Muscle of leg (tissue), 3 donors: ENCODE measurements at regions not wholly inside any gene's neighbourhood (a gene's known extent, or its start where the extent isn't known, plus 50 kb on each side); places are given as distances from the start of the nearest gene placed in this dataset.
"Not testable (repeated sequence)": the region's sequence is repeated elsewhere in the genome, so short reads cannot be mapped to it uniquely, and the experiment has no call there.

Experiments
- DNase-seq: peaks from one replicate; pipeline ENCODE4 v3.0.0; 2013
- H3K27ac ChIP-seq: one replicate; pipeline ENCODE4 v1.5.1; 2013; ENCODE audit warnings: mild to moderate bottlenecking, low read length, control low read depth
- H3K27me3 ChIP-seq: one replicate; pipeline ENCODE4 v1.6.1; 2013; ENCODE audit warnings: low read length; ENCODE audit not compliant: control insufficient read depth, insufficient read depth
- H3K36me3 ChIP-seq: one replicate; pipeline ENCODE4 v1.6.1; 2013; ENCODE audit warnings: low read length; ENCODE audit not compliant: control insufficient read depth, insufficient read depth
- H3K4me1 ChIP-seq: one replicate; pipeline ENCODE4 v1.6.1; 2013; ENCODE audit warnings: low read length; ENCODE audit not compliant: control insufficient read depth, insufficient read depth
- H3K4me3 ChIP-seq: one replicate; pipeline ENCODE4 v1.5.1; 2013; ENCODE audit warnings: low read length, control low read depth
- H3K9me3 ChIP-seq: replicated peaks from 2 replicates; pipeline ENCODE4 v1.6.1; 2013; ENCODE audit warnings: low read depth, low read length; ENCODE audit not compliant: control insufficient read depth
- WGBS: methylation state at CpG from one replicate; pipeline ENCODE4 v1.1.5; 2013; ENCODE audit warnings: missing lambda C conversion rate; ENCODE audit not compliant: insufficient coverage; 5-methylcytosine and 5-hydroxymethylcytosine counted together

GRCh38 chr2:204156456-204156855 is 219.9 kb downstream of the ICOS start:
- no peak overlapping the region for H3K4me3 ChIP-seq
- DNase-seq, result no peak
- H3K27me3 ChIP-seq, result no peaks in the 10 kb centered on the region
- H3K36me3 ChIP-seq, result no peaks in the 10 kb centered on the region
- peaks cover 2% of the 10 kb centered on the region for H3K4me1 ChIP-seq
- H3K9me3 ChIP-seq, result peaks cover 6% of the 10 kb centered on the region
- WGBS, result no CpG with 5 or more reads among the region's 1 CpG
- H3K27ac ChIP-seq, result no peak overlapping the region

GRCh38 chr2:204157684-204158083 is 221.1 kb downstream of the ICOS start:
- peaks cover 6% of the 10 kb centered on the region for H3K9me3 ChIP-seq

GRCh38 chr2:204159526-204159925 is 223.0 kb downstream of the ICOS start:
- WGBS, result 50% methylated on average over 1 of the region's 3 CpGs
- H3K27ac ChIP-seq, result peak overlapping the region; percentile 42
- peaks cover 6% of the 10 kb centered on the region for H3K9me3 ChIP-seq
- no peak overlapping the region for H3K4me3 ChIP-seq
- peaks cover 2% of the 10 kb centered on the region for H3K27me3 ChIP-seq
- H3K4me1 ChIP-seq, result no peaks in the 10 kb centered on the region
- peak; percentile 70 for DNase-seq
- H3K36me3 ChIP-seq, result no peaks in the 10 kb centered on the region

More at GRCh38 chr2:204157684-204158083, 221.1 kb downstream of the ICOS start:
- Histone ChIP-seq H3K36me3 (no peaks in the 10 kb centered on the region), H3K27ac (no peak overlapping the region), H3K27me3 (peaks cover under 1% of the 10 kb centered on the region), H3K4me1 (peaks cover 2% of the 10 kb centered on the region), H3K4me3 (no peak overlapping the region)
- DNase-seq, result no peak

GRCh38 chr2:204160989-204161388 is 224.4 kb downstream of the ICOS start:
- H3K27ac ChIP-seq, result no peak overlapping the region
- peaks cover 2% of the 10 kb centered on the region for H3K27me3 ChIP-seq
- no peak for DNase-seq
- H3K4me3 ChIP-seq, result no peak overlapping the region
- H3K36me3 ChIP-seq, result no peaks in the 10 kb centered on the region
- no peaks in the 10 kb centered on the region for H3K4me1 ChIP-seq
- H3K9me3 ChIP-seq, result peaks cover 6% of the 10 kb centered on the region

- DNase-seq, result no peak
- Histone ChIP-seq H3K4me1 (no peaks in the 10 kb centered on the region), H3K9me3 (peaks cover 6% of the 10 kb centered on the region), H3K36me3 (no peaks in the 10 kb centered on the region), H3K27ac (no peak overlapping the region), H3K4me3 (no peak overlapping the region), H3K27me3 (peaks cover 2% of the 10 kb centered on the region)
- WGBS, result no CpG with 5 or more reads among the region's 3 CpGs
These were observed 225.3 kb downstream of the ICOS start for GRCh38 chr2:204161886-204162285.

- H3K36me3 ChIP-seq, result no peaks in the 10 kb centered on the region
- peaks cover 2% of the 10 kb centered on the region for H3K27me3 ChIP-seq
- H3K4me1 ChIP-seq, result peaks cover 3% of the 10 kb centered on the region
- H3K4me3 ChIP-seq, result no peak overlapping the region
- no peaks in the 10 kb centered on the region for H3K9me3 ChIP-seq
- no peak for DNase-seq
- no CpG with 5 or more reads among the region's 3 CpGs for WGBS
- H3K27ac ChIP-seq, result no peak overlapping the region
These were observed 230.4 kb downstream of the ICOS start for GRCh38 chr2:204166961-204167360.

GRCh38 chr2:204167670-204168069 is 231.1 kb downstream of the ICOS start:
- WGBS, result 94% methylated on average over 5 of the region's 6 CpGs
- not testable (repeated sequence) for H3K9me3 ChIP-seq, H3K4me3 ChIP-seq, H3K27me3 ChIP-seq, H3K4me1 ChIP-seq, H3K27ac ChIP-seq, DNase-seq, H3K36me3 ChIP-seq

GRCh38 chr2:204170411-204170810 is 233.8 kb downstream of the ICOS start:
- Histone ChIP-seq H3K27me3 (no peaks in the 10 kb centered on the region), H3K27ac (no peak overlapping the region), H3K4me1 (peaks cover 4% of the 10 kb centered on the region), H3K4me3 (no peak overlapping the region), H3K9me3 (no peaks in the 10 kb centered on the region), H3K36me3 (no peaks in the 10 kb centered on the region)
- peak; percentile 36 for DNase-seq
- no CpG with 5 or more reads among the region's 4 CpGs for WGBS

GRCh38 chr2:204171432-204172144 is 235.0 kb downstream of the ICOS start:
- WGBS, result 63% methylated on average over 4 of the region's 6 CpGs
- no peak for DNase-seq
- Histone ChIP-seq H3K27ac (no peak overlapping the region), H3K36me3 (no peaks in the 10 kb centered on the region), H3K27me3 (no peaks in the 10 kb centered on the region), H3K4me3 (no peak overlapping the region), H3K4me1 (peaks cover 4% of the 10 kb centered on the region), H3K9me3 (no peaks in the 10 kb centered on the region)

GRCh38 chr2:204172145-204172600 is 235.6 kb downstream of the ICOS start:
- H3K27me3 ChIP-seq, result no peaks in the 10 kb centered on the region
- WGBS, result 44% methylated on average over 5 of the region's 7 CpGs
- no peak overlapping the region for H3K27ac ChIP-seq
- H3K4me3 ChIP-seq, result no peak overlapping the region
- no peaks in the 10 kb centered on the region for H3K9me3 ChIP-seq
- H3K4me1 ChIP-seq, result peaks cover 4% of the 10 kb centered on the region
- no peaks in the 10 kb centered on the region for H3K36me3 ChIP-seq
- no peak for DNase-seq

- Histone ChIP-seq H3K4me3 (no peak overlapping the region), H3K27ac (no peak overlapping the region), H3K9me3 (no peaks in the 10 kb centered on the region), H3K27me3 (no peaks in the 10 kb centered on the region), H3K36me3 (no peaks in the 10 kb centered on the region), H3K4me1 (peaks cover 4% of the 10 kb centered on the region)
- WGBS, result 40% methylated on average over 1 of the region's 2 CpGs
- DNase-seq, result no peak
These were observed 237.5 kb downstream of the ICOS start for GRCh38 chr2:204174034-204174433.
